HepG2 (cell line): ENCODE measurements at regions not wholly inside any gene's neighbourhood (a gene's known extent, or its start where the extent isn't known, plus 50 kb on each side); places are given as distances from the start of the nearest gene placed in this dataset.

Source experiments
- ATAC-seq: fragments of 200-7000 bp; cut with Tn5 transposase; 3 replicates; pipeline ENCODE4 v1.9.1; 2020; ENCODE audit warnings: mild to moderate bottlenecking, moderate library complexity
- BruUV-seq: library from RNA; stranded (reverse); fragments of 400-500 nt; replicated peaks from 2 replicates; lab custom pipeline; 2021; lab: Mats Ljungman, UMichigan
- CTCF ChIA-PET: fragments of 300-600 bp; formaldehyde crosslinking; extraction: SDS; loops from one replicate; lab custom pipeline; 2021; ENCODE audit warnings: low total read pairs, inconsistent platforms, low intra/inter-chr PET ratio; lab: Yijun Ruan, JAX
- POLR2A ChIA-PET: fragments of 350-600 bp; sonication (Branson Sonifier 250); formaldehyde crosslinking; loops from one replicate; lab custom pipeline; 2020; ENCODE audit warnings: antibody characterized with exemption, inconsistent platforms; lab: Yijun Ruan, JAX
- DNase-seq: peaks from one replicate; pipeline ENCODE4 v3.0.0-alpha.2; 2015; ENCODE audit warnings: low spot score
- FAIRE-seq: peaks from 3 replicates; lab custom pipeline; 2011; peaks lifted over from hg19 to GRCh38; lab: Jason Lieb, UNC
- H2AFZ ChIP-seq: one replicate; pipeline ENCODE4 v1.6.1; 2011; ENCODE audit warnings: low read length, inconsistent platforms
- H3K27ac ChIP-seq: fragments of 300-600 bp; 3 replicates; pipeline ENCODE4 v1.8.0; 2011; ENCODE audit warnings: mixed run types, mild to moderate bottlenecking, mixed read lengths, low read length, inconsistent platforms; ENCODE audit not compliant: insufficient read depth; ENCODE audit errors: extremely low read length
- H3K27me3 ChIP-seq, 2 experiments: fragments of 200-600 bp in 1 of 2; 2 replicates in 1 of 2; 3 replicates in 1 of 2; pipeline versions ENCODE4 v1.6.0 to v1.8.0; 2011; ENCODE audit warnings: low read length in 2 of 2, mild to moderate bottlenecking in 2 of 2, moderate library complexity in 2 of 2, inconsistent platforms in 1 of 2; ENCODE audit not compliant: insufficient read depth in 2 of 2, control insufficient read depth in 1 of 2
- H3K36me3 ChIP-seq, 2 experiments: fragments of 200-600 bp in 1 of 2; replicated peaks in 1 of 2; 2 replicates in 1 of 2; 3 replicates in 1 of 2; pipeline versions ENCODE4 v1.5.1 to v1.8.0; 2011; ENCODE audit warnings: low read length in 2 of 2, inconsistent platforms in 1 of 2; ENCODE audit not compliant: insufficient read depth in 2 of 2, control insufficient read depth in 1 of 2
- H3K4me1 ChIP-seq: 2 replicates; pipeline ENCODE4 v1.5.1; 2012; ENCODE audit warnings: low read length, inconsistent platforms; ENCODE audit not compliant: insufficient read depth
- H3K4me2 ChIP-seq: 2 replicates; pipeline ENCODE4 v1.6.0; 2011; ENCODE audit warnings: low read depth, low read length, inconsistent platforms
- H3K4me3 ChIP-seq, 3 experiments: fragments of 200-600 bp in 1 of 3; sonication (generic), shearing (Covaris generic) in 1 of 3; replicated peaks in 1 of 3; 2 replicates each; pipeline ENCODE4 v1.5.1; 2011 to 2016; ENCODE audit warnings: low read length in 3 of 3, inconsistent platforms in 2 of 3, low read depth in 2 of 3, mild to moderate bottlenecking in 2 of 3, control low read depth in 1 of 3, mixed read lengths in 1 of 3; ENCODE audit not compliant: insufficient read depth in 1 of 3
- H3K79me2 ChIP-seq: one replicate; pipeline ENCODE4 v1.6.1; 2011; ENCODE audit warnings: low read length, inconsistent platforms; ENCODE audit not compliant: insufficient read depth
- H3K9ac ChIP-seq: 2 replicates; pipeline ENCODE4 v1.6.0; 2011; ENCODE audit warnings: mild to moderate bottlenecking, low read depth, low read length, inconsistent platforms; ENCODE audit not compliant: insufficient read depth
- H3K9me3 ChIP-seq: 2 replicates; pipeline ENCODE4 v1.5.1; 2012; ENCODE audit warnings: mild to moderate bottlenecking, low read length
- H4K20me1 ChIP-seq: 2 replicates; pipeline ENCODE4 v1.6.0; 2011; ENCODE audit warnings: inconsistent platforms, mild to moderate bottlenecking, low read length, moderate library complexity; ENCODE audit not compliant: insufficient read depth
- BHLHE40 ChIP-seq: IDR thresholded peaks from 2 replicates; pipeline ENCODE4 v1.6.1; 2011; ENCODE audit warnings: low read length, improper control_type of control experiment
- GATA4 ChIP-seq: sonication (generic); IDR thresholded peaks from 2 replicates; pipeline ENCODE4 v1.6.1; 2016; ENCODE audit warnings: antibody characterized with exemption, low read depth, borderline replicate concordance
- HBP1 ChIP-seq: IDR thresholded peaks from 2 replicates; pipeline ENCODE4 v1.6.1; 2016; ENCODE audit warnings: low read depth, control low read depth
- JUNB ChIP-seq: sonication (generic); formaldehyde crosslinking; IDR thresholded peaks from 2 replicates; pipeline ENCODE4 v1.8.0; 2022; ENCODE audit warnings: missing genetic modification reagents, mild to moderate bottlenecking, borderline replicate concordance
- PHF20 ChIP-seq: sonication (generic); formaldehyde crosslinking; IDR thresholded peaks from 2 replicates; pipeline ENCODE4 v1.5.0; 2020; ENCODE audit warnings: mild to moderate bottlenecking, missing genetic modification reagents
- SIX1 ChIP-seq: sonication (generic); formaldehyde crosslinking; IDR thresholded peaks from 2 replicates; pipeline ENCODE4 v1.4.0; 2020; ENCODE audit warnings: missing genetic modification reagents, borderline replicate concordance
- SKI ChIP-seq: fragments of 450-650 bp; IDR thresholded peaks from one replicate; pipeline ENCODE4 v1.6.1; 2018; ENCODE audit warnings: mild to moderate bottlenecking; ENCODE audit not compliant: partially characterized antibody
- SOX6 ChIP-seq, 2 experiments: fragments of 450-650 bp in 1 of 2; sonication (generic) in 1 of 2; formaldehyde crosslinking in 1 of 2; IDR thresholded peaks; 2 replicates each; pipeline versions ENCODE4 v1.4.0 to v1.6.1; 2017 to 2020; ENCODE audit warnings: antibody characterized with exemption in 1 of 2, mild to moderate bottlenecking in 1 of 2, missing genetic modification reagents in 1 of 2
- TIGD3 ChIP-seq: sonication (generic); formaldehyde crosslinking; IDR thresholded peaks from 2 replicates; pipeline ENCODE4 v1.5.1; 2020; ENCODE audit warnings: mild to moderate bottlenecking, missing genetic modification reagents, borderline replicate concordance
- ZBTB7B ChIP-seq: sonication (generic); formaldehyde crosslinking; IDR thresholded peaks from 2 replicates; pipeline ENCODE4 v1.4.0; 2020; ENCODE audit warnings: missing genetic modification reagents
- ZKSCAN8 ChIP-seq: IDR thresholded peaks from 2 replicates; pipeline ENCODE4 v1.6.1; 2016; ENCODE audit warnings: borderline replicate concordance, missing genetic modification reagents, missing compliant biosample characterization
- ZNF274 ChIP-seq: sonication (generic); formaldehyde crosslinking; IDR thresholded peaks from 2 replicates; pipeline ENCODE4 v1.5.1; 2020; ENCODE audit warnings: mild to moderate bottlenecking, missing genetic modification reagents
- ZNF362 ChIP-seq: sonication (generic); formaldehyde crosslinking; IDR thresholded peaks from 2 replicates; pipeline ENCODE4 v1.4.0; 2020; ENCODE audit warnings: missing genetic modification reagents, mild to moderate bottlenecking, borderline replicate concordance
- ZNF646 ChIP-seq: sonication (generic); formaldehyde crosslinking; IDR thresholded peaks from 2 replicates; pipeline ENCODE4 v1.9.0; 2021; ENCODE audit warnings: mild to moderate bottlenecking, missing genetic modification reagents
- ZSCAN12 ChIP-seq: sonication (generic); formaldehyde crosslinking; IDR thresholded peaks from 2 replicates; pipeline ENCODE4 v1.9.0; 2021; ENCODE audit warnings: mild to moderate bottlenecking, missing genetic modification reagents
- WGBS: methylation state at CpG from one replicate; pipeline ENCODE4 v1.1.6; 2017; ENCODE audit warnings: low lambda C conversion rate; 5-methylcytosine and 5-hydroxymethylcytosine counted together
- in situ Hi-C: cut with HindIII; loops from 2 replicates; pipeline ENCODE4 v1.10.0; 2017; ENCODE audit warnings: low pct_unique_long_range_greater_than_20kb; ENCODE audit not compliant: extremely low pct_ligation_motif_present
- intact Hi-C: fragments of 100-400 bp; cut with micrococcal nuclease; formaldehyde crosslinking; loops from one replicate; pipeline ENCODE4 v1.10.0; 2022; ENCODE audit not compliant: unreplicated experiment

- in situ Hi-C loops: no loop called here
- no peaks in the 10 kb centered on the region for H4K20me1 ChIP-seq
- no peak overlapping the region for H3K27ac ChIP-seq
- ChIA-PET POLR2A (no interaction called here), CTCF (no interaction called here)
- 0% methylated on average over 2 of the region's 2 CpGs for WGBS
- ATAC-seq (no peak), DNase-seq (no peak), FAIRE-seq (no peak)
- no TSS peak for BruUV-seq
- peaks cover 1 to 45% of the 10 kb centered on the region in 2 experiments; a peak in 3 of 5 replicates for H3K27me3 ChIP-seq
- intact Hi-C loops: no loop called here
- H3K36me3 ChIP-seq: no peaks in the 10 kb centered on the region
- no peak overlapping the region for H3K9ac ChIP-seq
- no peak overlapping the region for H2AFZ ChIP-seq
- H3K79me2 ChIP-seq: no peaks in the 10 kb centered on the region
- no peak overlapping the region for H3K4me2 ChIP-seq
- no peak overlapping the region for H3K4me3 ChIP-seq
- no peaks in the 10 kb centered on the region for H3K4me1 ChIP-seq
- no peaks in the 10 kb centered on the region for H3K9me3 ChIP-seq
- TF ChIP-seq GATA4: no peak
- TF ChIP-seq SOX6 (IDR thresholded peaks at IDR 0.05): no peak
- TF ChIP-seq SOX6 (CRISPR knock-in tag; IDR thresholded peaks at IDR 0.05): no peak
- TF ChIP-seq SIX1: no peak
- no peak for TF ChIP-seq TIGD3
- no peak for TF ChIP-seq ZBTB7B
- no peak for TF ChIP-seq ZSCAN12 (CRISPR knock-in tag)
- TF ChIP-seq ZKSCAN8 (CRISPR knock-in tag): no peak
- TF ChIP-seq BHLHE40: no peak
- TF ChIP-seq SKI: no peak
- no peak for TF ChIP-seq HBP1 (CRISPR knock-in tag)
- no peak for TF ChIP-seq ZNF646 (CRISPR knock-in tag)
- TF ChIP-seq ZNF274 (CRISPR knock-in tag): no peak
- TF ChIP-seq PHF20 (CRISPR knock-in tag): no peak
- no peak for TF ChIP-seq JUNB (CRISPR knock-in tag)
- TF ChIP-seq ZNF362 (CRISPR knock-in tag): no peak
These were observed 69.6 kb upstream of the FSTL4 start for GRCh38 chr5:133681896-133682295.
